ENCODE measurements at regions not wholly inside any gene's neighbourhood (a gene's known extent, or its start where the extent isn't known, plus 50 kb on each side); places are given as distances from the start of the nearest gene placed in this dataset.

GRCh38 chr2:104982111-104982510, 55.8 kb upstream of the MRPS9 start:
- H3K4me1 ChIP-seq (ENCODE audit: insufficient read depth, poor library complexity, severe bottlenecking) = no peaks in the 10 kb centered on the region

More at GRCh38 chr2:104982111-104982510, 55.8 kb upstream of the MRPS9 start:
- no peak for DNase-seq (ENCODE audit: low spot score)
- ATAC-seq (ENCODE audit: low read depth) = no peak
- TF ChIP-seq, protein P1, sequence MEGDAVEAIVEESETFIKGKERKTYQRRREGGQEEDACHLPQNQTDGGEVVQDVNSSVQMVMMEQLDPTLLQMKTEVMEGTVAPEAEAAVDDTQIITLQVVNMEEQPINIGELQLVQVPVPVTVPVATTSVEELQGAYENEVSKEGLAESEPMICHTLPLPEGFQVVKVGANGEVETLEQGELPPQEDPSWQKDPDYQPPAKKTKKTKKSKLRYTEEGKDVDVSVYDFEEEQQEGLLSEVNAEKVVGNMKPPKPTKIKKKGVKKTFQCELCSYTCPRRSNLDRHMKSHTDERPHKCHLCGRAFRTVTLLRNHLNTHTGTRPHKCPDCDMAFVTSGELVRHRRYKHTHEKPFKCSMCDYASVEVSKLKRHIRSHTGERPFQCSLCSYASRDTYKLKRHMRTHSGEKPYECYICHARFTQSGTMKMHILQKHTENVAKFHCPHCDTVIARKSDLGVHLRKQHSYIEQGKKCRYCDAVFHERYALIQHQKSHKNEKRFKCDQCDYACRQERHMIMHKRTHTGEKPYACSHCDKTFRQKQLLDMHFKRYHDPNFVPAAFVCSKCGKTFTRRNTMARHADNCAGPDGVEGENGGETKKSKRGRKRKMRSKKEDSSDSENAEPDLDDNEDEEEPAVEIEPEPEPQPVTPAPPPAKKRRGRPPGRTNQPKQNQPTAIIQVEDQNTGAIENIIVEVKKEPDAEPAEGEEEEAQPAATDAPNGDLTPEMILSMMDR (IDR thresholded peaks at IDR 0.05; ENCODE audit: poor library complexity, severe bottlenecking) = no peak
- H3K27me3 ChIP-seq (ENCODE audit: insufficient read depth, poor library complexity, severe bottlenecking) = peaks cover 2% of the 10 kb centered on the region
- H3K36me3 ChIP-seq (ENCODE audit: low read depth) = no peaks in the 10 kb centered on the region
- no peak overlapping the region for H3K27ac ChIP-seq (ENCODE audit: poor library complexity, severe bottlenecking)
- no peaks in the 10 kb centered on the region for H3K9me3 ChIP-seq (ENCODE audit: severe bottlenecking)
- no peak overlapping the region for H3K4me3 ChIP-seq (ENCODE audit: severe bottlenecking)
